GM23338 (cell line): ENCODE measurements at regions not wholly inside any gene's neighbourhood (a gene's known extent, or its start where the extent isn't known, plus 50 kb on each side); places are given as distances from the start of the nearest gene placed in this dataset.

Source experiments
- CREB1 ChIP-seq: fragments of 250-450 bp; sonication (Bioruptor Pico); IDR thresholded peaks from 2 replicates; pipeline ENCODE4 v1.5.0; 2020; ENCODE audit warnings: low read depth, mild to moderate bottlenecking, moderate library complexity
- CTCF ChIP-seq, 2 experiments: fragments of 200-600 bp in 1 of 2; sonication (generic) in 1 of 2; conservative IDR thresholded peaks; 2 replicates each; pipeline versions ENCODE4 v1.5.1 to v1.6.1; 2016 to 2017; ENCODE audit warnings: antibody characterized with exemption in 2 of 2, low read depth in 2 of 2, mild to moderate bottlenecking in 2 of 2, moderate library complexity in 1 of 2
- ETS1 ChIP-seq: IDR thresholded peaks from 2 replicates; pipeline ENCODE4 v1.6.1; 2016; ENCODE audit warnings: antibody characterized with exemption
- EZH2 ChIP-seq: fragments of 200-600 bp; sonication (generic); IDR thresholded peaks from one replicate; pipeline ENCODE4 v1.8.0; 2017; ENCODE audit warnings: antibody characterized with exemption, mild to moderate bottlenecking, low read depth; ENCODE audit not compliant: unreplicated experiment
- EZH2phosphoT487 ChIP-seq: fragments of 200-600 bp; sonication (generic); IDR thresholded peaks from one replicate; pipeline ENCODE4 v1.8.1; 2018; ENCODE audit warnings: antibody characterized with exemption; ENCODE audit not compliant: unreplicated experiment
- JUNB ChIP-seq: IDR thresholded peaks from one replicate; pipeline ENCODE4 v1.6.1; 2016; ENCODE audit warnings: antibody characterized with exemption; ENCODE audit not compliant: unreplicated experiment
- POLR2AphosphoS5 ChIP-seq: IDR thresholded peaks from 2 replicates; pipeline ENCODE4 v1.6.1; 2016; ENCODE audit warnings: antibody characterized with exemption, low read depth
- REST ChIP-seq: IDR thresholded peaks from one replicate; pipeline ENCODE4 v1.6.1; 2018; ENCODE audit warnings: antibody characterized with exemption; ENCODE audit not compliant: unreplicated experiment
- STAT1 ChIP-seq: IDR thresholded peaks from one replicate; pipeline ENCODE4 v1.6.1; 2016; ENCODE audit warnings: antibody characterized with exemption; ENCODE audit not compliant: unreplicated experiment

- TF ChIP-seq CTCF (conservative IDR thresholded peaks at IDR 0.05; ENCODE audit: low read depth in 2 of 2), result no peak
- no peak for TF ChIP-seq ETS1
- TF ChIP-seq POLR2AphosphoS5, result no peak
- no peak for TF ChIP-seq REST
- TF ChIP-seq EZH2, result no peak
- TF ChIP-seq JUNB, result no peak
- TF ChIP-seq CREB1 (CRISPR knock-in tag), result no peak
- no peak for TF ChIP-seq EZH2phosphoT487
- TF ChIP-seq STAT1, result no peak
Measured at GRCh38 chr19:31421856-31422255, 72.6 kb upstream of the TSHZ3 start.
